ENCODE measurements at regions not wholly inside any gene's neighbourhood (a gene's known extent, or its start where the extent isn't known, plus 50 kb on each side); places are given as distances from the start of the nearest gene placed in this dataset.

DNA sequence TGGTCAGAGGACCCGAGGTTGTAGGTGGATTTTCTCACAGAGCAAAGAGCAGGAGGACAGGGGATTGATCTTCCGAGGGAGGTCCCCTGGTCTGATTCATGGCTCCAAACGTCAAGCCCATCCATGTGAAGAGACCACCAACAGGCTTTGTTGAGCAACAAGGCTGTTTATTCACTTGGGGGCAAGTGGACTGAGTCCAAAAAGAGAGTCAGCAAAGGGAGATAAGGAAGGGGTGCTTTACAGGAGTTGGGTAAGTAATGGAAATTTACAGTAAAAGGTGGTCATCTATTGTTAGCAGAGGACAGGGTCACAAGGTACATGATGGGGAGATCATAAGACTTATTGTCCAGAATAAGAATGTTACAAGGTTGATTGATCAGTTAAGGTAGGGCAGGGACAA lies 2285.8 kb downstream of the TP53TG3F start:
- Mint-ChIP-seq H3K4me1 (no peaks in the 10 kb centered on the region), H3K27me3 (ENCODE audit: low read depth) (peaks cover 7% of the 10 kb centered on the region), H3K36me3 (ENCODE audit: insufficient read depth in 1 of 3, low read depth in 3 of 3) (peaks cover 32 to 50% (median 41%) of the 10 kb centered on the region in 3 experiments), H3K9me3 (peaks cover 88 to 98% of the 10 kb centered on the region in 2 experiments), H3K4me3 (no peak overlapping the region), H3K27ac (no peak overlapping the region)
- H4K5ac ChIP-seq (ENCODE audit: insufficient read length, low read depth, low read length): no peak overlapping the region
- H3K4me1 ChIP-seq (ENCODE audit: insufficient read depth, low read length): no peaks in the 10 kb centered on the region
- H3K14ac ChIP-seq (ENCODE audit: insufficient read depth, low read length): no peak overlapping the region
- H3K9ac ChIP-seq (ENCODE audit: extremely low read depth, insufficient read length, low read length): no peak overlapping the region
- no peak overlapping the region for H2BK12ac ChIP-seq (ENCODE audit: insufficient read length, low read depth, low read length)
- no peak overlapping the region for H2BK20ac ChIP-seq (ENCODE audit: low read depth, low read length, poor library complexity, severe bottlenecking)
- no peaks in the 10 kb centered on the region for H4K20me1 ChIP-seq (ENCODE audit: control insufficient read depth, insufficient read depth, insufficient read length)
- H3K27me3 ChIP-seq (ENCODE audit: insufficient read depth, low read length): no peaks in the 10 kb centered on the region
- no peak overlapping the region for H2BK15ac ChIP-seq (ENCODE audit: low read depth, low read length)
- WGBS (ENCODE audit: extremely low coverage, insufficient read length, low lambda C conversion rate): no CpG with 5 or more reads among the region's 3 CpGs
- no peak overlapping the region for H3K56ac ChIP-seq (ENCODE audit: insufficient read length, low read depth, low read length)
- no peak overlapping the region for H4K8ac ChIP-seq (replicated peaks; ENCODE audit: insufficient read length, low read depth, low read length)
- no peak overlapping the region for H2BK120ac ChIP-seq (ENCODE audit: low read depth, low read length, poor library complexity, severe bottlenecking)
- H3K4me2 ChIP-seq (ENCODE audit: insufficient read depth, insufficient read length, low read length): no peak overlapping the region
- H3K23me2 ChIP-seq (ENCODE audit: insufficient read length, low read depth, low read length, poor library complexity, severe bottlenecking): no peaks in the 10 kb centered on the region
- DNase-seq: no peak
- H2BK5ac ChIP-seq (ENCODE audit: insufficient read length, low read length): no peak overlapping the region
- no peak overlapping the region for H3T11ph ChIP-seq (ENCODE audit: low read length)
- no peak overlapping the region for H2AFZ ChIP-seq (ENCODE audit: low read length)
- no peak overlapping the region for H3K18ac ChIP-seq (ENCODE audit: insufficient read length, low read depth, low read length)
- no peak overlapping the region for H3K23ac ChIP-seq (ENCODE audit: insufficient read length, low read depth, low read length)
- no peaks in the 10 kb centered on the region for H3K79me2 ChIP-seq (ENCODE audit: insufficient read depth, low read length)
- H3K4ac ChIP-seq (ENCODE audit: low read depth, low read length): no peak overlapping the region
- H3K27ac ChIP-seq (ENCODE audit: insufficient read length, low read depth, low read length): no peak overlapping the region
- no peaks in the 10 kb centered on the region for H3K79me1 ChIP-seq (ENCODE audit: insufficient read depth, low read depth, low read length, poor library complexity, severe bottlenecking)
- no peak overlapping the region for H2AK5ac ChIP-seq (ENCODE audit: insufficient read length, low read length)
- TF ChIP-seq, protein P1, sequence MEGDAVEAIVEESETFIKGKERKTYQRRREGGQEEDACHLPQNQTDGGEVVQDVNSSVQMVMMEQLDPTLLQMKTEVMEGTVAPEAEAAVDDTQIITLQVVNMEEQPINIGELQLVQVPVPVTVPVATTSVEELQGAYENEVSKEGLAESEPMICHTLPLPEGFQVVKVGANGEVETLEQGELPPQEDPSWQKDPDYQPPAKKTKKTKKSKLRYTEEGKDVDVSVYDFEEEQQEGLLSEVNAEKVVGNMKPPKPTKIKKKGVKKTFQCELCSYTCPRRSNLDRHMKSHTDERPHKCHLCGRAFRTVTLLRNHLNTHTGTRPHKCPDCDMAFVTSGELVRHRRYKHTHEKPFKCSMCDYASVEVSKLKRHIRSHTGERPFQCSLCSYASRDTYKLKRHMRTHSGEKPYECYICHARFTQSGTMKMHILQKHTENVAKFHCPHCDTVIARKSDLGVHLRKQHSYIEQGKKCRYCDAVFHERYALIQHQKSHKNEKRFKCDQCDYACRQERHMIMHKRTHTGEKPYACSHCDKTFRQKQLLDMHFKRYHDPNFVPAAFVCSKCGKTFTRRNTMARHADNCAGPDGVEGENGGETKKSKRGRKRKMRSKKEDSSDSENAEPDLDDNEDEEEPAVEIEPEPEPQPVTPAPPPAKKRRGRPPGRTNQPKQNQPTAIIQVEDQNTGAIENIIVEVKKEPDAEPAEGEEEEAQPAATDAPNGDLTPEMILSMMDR (conservative IDR thresholded peaks at IDR 0.05): no peak
- H3K9me3 ChIP-seq (ENCODE audit: control insufficient read depth, low read depth, low read length): peaks cover 99% of the 10 kb centered on the region
- no peak overlapping the region for H4K91ac ChIP-seq (ENCODE audit: insufficient read length, low read depth, low read length)

Measured in H9 (cell line).